Prostate gland (tissue), 2 donors: ENCODE measurements at regions not wholly inside any gene's neighbourhood (a gene's known extent, or its start where the extent isn't known, plus 50 kb on each side); places are given as distances from the start of the nearest gene placed in this dataset.

ENCODE experiments used
- POLR2A ChIP-seq: fragments of 450-650 bp; IDR thresholded peaks from one replicate; pipeline ENCODE4 v1.6.1; 2016; ENCODE audit warnings: antibody characterized with exemption, mild to moderate bottlenecking
- POLR2AphosphoS5 ChIP-seq: sonication (generic); formaldehyde crosslinking; IDR thresholded peaks from one replicate; pipeline ENCODE4 v1.6.1; 2017; ENCODE audit warnings: antibody characterized with exemption
- TF ChIP-seq, protein P1 (sequence below), 4 experiments: fragments of 200-600 bp in 2 of 4; fragments of 450-650 bp in 2 of 4; sonication (generic) in 2 of 4; IDR thresholded peaks; 1 replicate in 3 of 4; 2 replicates in 1 of 4; pipeline ENCODE4 v1.5.1; 2016 to 2019; ENCODE audit warnings: antibody characterized with exemption in 4 of 4, mild to moderate bottlenecking in 2 of 4, moderate library complexity in 2 of 4

DNA sequence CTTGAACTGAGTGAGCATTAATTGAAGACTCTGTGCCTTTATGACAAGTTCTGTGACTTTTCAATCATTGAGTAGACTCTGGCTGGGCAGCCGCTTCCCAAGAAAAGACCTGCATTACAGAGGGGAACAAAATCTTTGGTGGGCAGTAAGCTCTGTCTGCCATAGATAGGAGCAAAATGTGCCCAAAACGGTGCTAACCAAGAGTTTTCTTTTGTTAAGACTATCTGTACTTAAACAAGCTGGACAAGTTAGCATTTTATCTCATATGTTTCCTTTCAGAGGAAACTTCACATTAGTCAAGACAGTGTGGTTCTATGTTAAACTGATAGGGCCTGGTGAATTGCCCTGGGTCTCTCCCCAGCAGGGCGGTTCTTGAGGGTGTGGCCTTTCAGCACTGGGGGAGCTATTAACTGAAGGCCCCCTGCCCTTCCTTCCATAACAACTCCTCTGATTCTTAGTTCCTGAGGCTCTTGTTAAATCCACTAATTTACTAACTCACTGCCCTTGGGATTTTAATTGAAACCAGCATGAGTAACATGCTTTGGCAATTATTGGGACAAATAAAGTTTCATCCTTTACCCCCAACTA, 219.6 kb downstream of the KTN1 start:
- TF ChIP-seq, protein P1, sequence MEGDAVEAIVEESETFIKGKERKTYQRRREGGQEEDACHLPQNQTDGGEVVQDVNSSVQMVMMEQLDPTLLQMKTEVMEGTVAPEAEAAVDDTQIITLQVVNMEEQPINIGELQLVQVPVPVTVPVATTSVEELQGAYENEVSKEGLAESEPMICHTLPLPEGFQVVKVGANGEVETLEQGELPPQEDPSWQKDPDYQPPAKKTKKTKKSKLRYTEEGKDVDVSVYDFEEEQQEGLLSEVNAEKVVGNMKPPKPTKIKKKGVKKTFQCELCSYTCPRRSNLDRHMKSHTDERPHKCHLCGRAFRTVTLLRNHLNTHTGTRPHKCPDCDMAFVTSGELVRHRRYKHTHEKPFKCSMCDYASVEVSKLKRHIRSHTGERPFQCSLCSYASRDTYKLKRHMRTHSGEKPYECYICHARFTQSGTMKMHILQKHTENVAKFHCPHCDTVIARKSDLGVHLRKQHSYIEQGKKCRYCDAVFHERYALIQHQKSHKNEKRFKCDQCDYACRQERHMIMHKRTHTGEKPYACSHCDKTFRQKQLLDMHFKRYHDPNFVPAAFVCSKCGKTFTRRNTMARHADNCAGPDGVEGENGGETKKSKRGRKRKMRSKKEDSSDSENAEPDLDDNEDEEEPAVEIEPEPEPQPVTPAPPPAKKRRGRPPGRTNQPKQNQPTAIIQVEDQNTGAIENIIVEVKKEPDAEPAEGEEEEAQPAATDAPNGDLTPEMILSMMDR (IDR thresholded peaks at IDR 0.05) = no peak
- TF ChIP-seq POLR2A (no peak), POLR2AphosphoS5 (no peak)
